ENCODE measurements at regions not wholly inside any gene's neighbourhood (a gene's known extent, or its start where the extent isn't known, plus 50 kb on each side); places are given as distances from the start of the nearest gene placed in this dataset.

DNA sequence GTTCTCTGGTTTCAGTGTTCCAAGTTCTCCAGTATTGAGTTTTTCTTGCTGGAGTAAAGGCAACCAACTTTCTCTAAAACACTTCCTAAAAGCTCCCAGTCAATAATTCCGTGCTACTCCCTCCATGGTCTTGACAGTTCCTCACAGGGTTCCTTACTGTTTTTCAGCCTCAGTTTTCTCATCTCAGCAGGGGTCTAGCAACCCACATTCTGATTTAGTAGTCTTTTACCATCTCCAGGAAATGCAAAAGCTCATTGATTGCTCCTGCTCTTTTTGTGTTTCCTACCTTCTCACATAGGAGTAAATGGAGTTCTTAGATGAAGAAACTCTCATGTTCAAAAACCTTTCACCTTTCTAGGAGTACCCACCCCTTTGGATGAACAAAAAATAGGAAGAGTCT lies 978.8 kb upstream of the POU3F3 start:
- TF ChIP-seq, protein P1, sequence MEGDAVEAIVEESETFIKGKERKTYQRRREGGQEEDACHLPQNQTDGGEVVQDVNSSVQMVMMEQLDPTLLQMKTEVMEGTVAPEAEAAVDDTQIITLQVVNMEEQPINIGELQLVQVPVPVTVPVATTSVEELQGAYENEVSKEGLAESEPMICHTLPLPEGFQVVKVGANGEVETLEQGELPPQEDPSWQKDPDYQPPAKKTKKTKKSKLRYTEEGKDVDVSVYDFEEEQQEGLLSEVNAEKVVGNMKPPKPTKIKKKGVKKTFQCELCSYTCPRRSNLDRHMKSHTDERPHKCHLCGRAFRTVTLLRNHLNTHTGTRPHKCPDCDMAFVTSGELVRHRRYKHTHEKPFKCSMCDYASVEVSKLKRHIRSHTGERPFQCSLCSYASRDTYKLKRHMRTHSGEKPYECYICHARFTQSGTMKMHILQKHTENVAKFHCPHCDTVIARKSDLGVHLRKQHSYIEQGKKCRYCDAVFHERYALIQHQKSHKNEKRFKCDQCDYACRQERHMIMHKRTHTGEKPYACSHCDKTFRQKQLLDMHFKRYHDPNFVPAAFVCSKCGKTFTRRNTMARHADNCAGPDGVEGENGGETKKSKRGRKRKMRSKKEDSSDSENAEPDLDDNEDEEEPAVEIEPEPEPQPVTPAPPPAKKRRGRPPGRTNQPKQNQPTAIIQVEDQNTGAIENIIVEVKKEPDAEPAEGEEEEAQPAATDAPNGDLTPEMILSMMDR (IDR thresholded peaks at IDR 0.05): no peak
- TF ChIP-seq POLR2A (IDR thresholded peaks at IDR 0.05): no peak
